K562 (cell line): ENCODE measurements at regions not wholly inside any gene's neighbourhood (a gene's known extent, or its start where the extent isn't known, plus 50 kb on each side); places are given as distances from the start of the nearest gene placed in this dataset.

Experiments used
- ATAC-seq: fragments of 200-7000 bp; cut with Tn5 transposase; 3 replicates; pipeline ENCODE4 v1.9.1; 2020; ENCODE audit warnings: moderate library complexity
- BruUV-seq: library from RNA; stranded (reverse); fragments of 400-500 nt; replicated peaks from 2 replicates; lab custom pipeline; 2021; lab: Mats Ljungman, UMichigan
- CTCF ChIA-PET: fragments of 300-600 bp; formaldehyde crosslinking; extraction: SDS; loops from one replicate; lab custom pipeline; 2021; ENCODE audit warnings: low intra/inter-chr PET ratio; lab: Yijun Ruan, JAX
- POLR2A ChIA-PET: fragments of 300-600, 350-650 bp; sonication (Branson Sonifier 250); formaldehyde crosslinking; extraction: SDS; loops from one replicate; lab custom pipeline; 2021; ENCODE audit warnings: antibody characterized with exemption, inconsistent platforms; lab: Yijun Ruan, JAX
- DNase-seq, 4 experiments: peaks; one replicate each; pipeline versions ENCODE4 v3.0.0 to v3.0.0-alpha.2; 2011 to 2018; ENCODE audit warnings: low spot score in 3 of 4, mixed read lengths in 3 of 4; ENCODE audit errors: extremely low read depth in 1 of 4
- FAIRE-seq: peaks from 2 replicates; lab custom pipeline; 2011; peaks lifted over from hg19 to GRCh38; lab: Jason Lieb, UNC
- H2AFZ ChIP-seq: 2 replicates; pipeline ENCODE4 v1.6.0; 2011; ENCODE audit warnings: low read depth, low read length, control low read depth, inconsistent platforms
- H3K27ac ChIP-seq: fragments of 200-600 bp; 3 replicates; pipeline ENCODE4 v1.8.0; 2011; ENCODE audit warnings: low read depth, mild to moderate bottlenecking, control low read depth, inconsistent platforms, low read length, moderate library complexity, mixed read lengths; ENCODE audit errors: extremely low read depth
- H3K27me3 ChIP-seq, 2 experiments: fragments of 300-600 bp in 1 of 2; 2 replicates in 1 of 2; 3 replicates in 1 of 2; pipeline versions ENCODE4 v1.6.0 to v1.8.0; 2011; ENCODE audit warnings: inconsistent platforms in 2 of 2, low read length in 2 of 2, mild to moderate bottlenecking in 1 of 2, mixed read lengths in 1 of 2, moderate library complexity in 1 of 2; ENCODE audit not compliant: control insufficient read depth in 2 of 2, insufficient read depth in 2 of 2
- H3K36me3 ChIP-seq: fragments of 300-600 bp; 3 replicates; pipeline ENCODE4 v1.8.0; 2011; ENCODE audit warnings: mild to moderate bottlenecking, low read length, inconsistent platforms; ENCODE audit not compliant: control insufficient read depth, insufficient read depth
- H3K4me1 ChIP-seq, 2 experiments: fragments of 200-600 bp in 1 of 2; replicated peaks in 1 of 2; 2 replicates in 1 of 2; 3 replicates in 1 of 2; pipeline versions ENCODE4 v1.5.1 to v1.8.0; 2011; ENCODE audit warnings: inconsistent platforms in 2 of 2, low read length in 2 of 2, mild to moderate bottlenecking in 1 of 2, mixed read lengths in 1 of 2, moderate library complexity in 1 of 2; ENCODE audit not compliant: control insufficient read depth in 2 of 2, insufficient read depth in 2 of 2
- H3K4me2 ChIP-seq: 2 replicates; pipeline ENCODE4 v1.6.1; 2011; ENCODE audit warnings: low read length, control low read depth, inconsistent platforms, mixed read lengths; ENCODE audit not compliant: insufficient read depth
- H3K4me3 ChIP-seq: fragments of 200-600 bp; sonication (generic), shearing (Covaris generic); 2 replicates; pipeline ENCODE4 v1.5.1; 2016; ENCODE audit warnings: control low read depth, inconsistent platforms
- H3K79me2 ChIP-seq: fragments of 200-600 bp; 3 replicates; pipeline ENCODE4 v1.8.0; 2011; ENCODE audit warnings: low read length, inconsistent platforms; ENCODE audit not compliant: control insufficient read depth, insufficient read depth
- H3K9ac ChIP-seq, 2 experiments: 2 replicates each; pipeline versions ENCODE4 v1.6.0 to v1.6.1; 2011; ENCODE audit warnings: low read depth in 2 of 2, low read length in 2 of 2, control low read depth in 1 of 2, inconsistent platforms in 1 of 2, mild to moderate bottlenecking in 1 of 2, mixed read lengths in 1 of 2; ENCODE audit not compliant: insufficient read depth in 1 of 2
- H3K9me1 ChIP-seq: one replicate; pipeline ENCODE4 v1.6.0; 2011; ENCODE audit warnings: inconsistent platforms, mild to moderate bottlenecking, low read length, moderate library complexity; ENCODE audit not compliant: control insufficient read depth, insufficient read depth
- H3K9me3 ChIP-seq: replicated peaks from 2 replicates; pipeline ENCODE4 v1.5.1; 2011; ENCODE audit warnings: low read depth, low read length, inconsistent platforms; ENCODE audit not compliant: control insufficient read depth, insufficient read depth
- H4K20me1 ChIP-seq: replicated peaks from 2 replicates; pipeline ENCODE4 v1.6.1; 2011; ENCODE audit warnings: low read length, inconsistent platforms, mixed read lengths; ENCODE audit not compliant: control insufficient read depth, insufficient read depth
- BCOR ChIP-seq: fragments of 450-650 bp; IDR thresholded peaks from 2 replicates; pipeline ENCODE4 v1.6.1; 2016
- CEBPB ChIP-seq: fragments of 450-650 bp; IDR thresholded peaks from 2 replicates; pipeline ENCODE4 v1.6.1; 2016; ENCODE audit warnings: missing genetic modification characterization, missing compliant biosample characterization
- ETV5 ChIP-seq: sonication (generic); formaldehyde crosslinking; IDR thresholded peaks from 2 replicates; pipeline ENCODE4 v1.4.0; 2020; ENCODE audit warnings: low read depth, mild to moderate bottlenecking, missing genetic modification reagents
- MED1 ChIP-seq: sonication (generic); formaldehyde crosslinking; IDR thresholded peaks from 2 replicates; pipeline ENCODE4 v1.8.1; 2023; ENCODE audit warnings: missing genetic modification reagents, borderline replicate concordance
- RFX5 ChIP-seq: IDR thresholded peaks from 2 replicates; pipeline ENCODE4 v1.6.1; 2011; ENCODE audit warnings: low read depth, mild to moderate bottlenecking, improper control_type of control experiment, low read length
- TOE1 ChIP-seq, 2 experiments: fragments of 450-650 bp in 1 of 2; sonication (generic) in 1 of 2; formaldehyde crosslinking in 1 of 2; IDR thresholded peaks; 2 replicates each; pipeline versions ENCODE4 v1.7.1 to v1.8.0; 2016 to 2022; ENCODE audit warnings: borderline replicate concordance in 2 of 2, mild to moderate bottlenecking in 2 of 2, antibody characterized with exemption in 1 of 2, inconsistent platforms in 1 of 2, low read depth in 1 of 2, missing genetic modification reagents in 1 of 2, moderate library complexity in 1 of 2
- YY1 ChIP-seq, 3 experiments: IDR thresholded peaks; 2 replicates each; pipeline ENCODE4 v1.6.1; 2011; ENCODE audit warnings: low read length in 2 of 3, mild to moderate bottlenecking in 2 of 3, moderate library complexity in 2 of 3, borderline replicate concordance in 1 of 3, control low read depth in 1 of 3, low read depth in 1 of 3; ENCODE audit not compliant: insufficient read depth in 3 of 3, insufficient replicate concordance in 2 of 3, control insufficient read depth in 1 of 3, insufficient read length in 1 of 3; ENCODE audit errors: extremely low read depth in 1 of 3
- WGBS: fragments of 100-300 bp; shearing (Covaris generic); methylation state at CpG from one replicate; pipeline ENCODE4 v1.1.6; 2016; ENCODE audit warnings: low coverage, mixed read lengths; ENCODE audit not compliant: insufficient coverage; ENCODE audit errors: missing lambda C conversion rate; 5-methylcytosine and 5-hydroxymethylcytosine counted together
- in situ Hi-C: fragments of 300-500 bp; cut with MboI; formaldehyde crosslinking; loops from 4 replicates; pipeline ENCODE4 v1.15.0; 2018; ENCODE audit warnings: inconsistent platforms, mixed read lengths
- intact Hi-C: fragments of 100-400 bp; cut with micrococcal nuclease; formaldehyde crosslinking; loops from 2 replicates; pipeline ENCODE4 v1.14.2; 2022

DNA sequence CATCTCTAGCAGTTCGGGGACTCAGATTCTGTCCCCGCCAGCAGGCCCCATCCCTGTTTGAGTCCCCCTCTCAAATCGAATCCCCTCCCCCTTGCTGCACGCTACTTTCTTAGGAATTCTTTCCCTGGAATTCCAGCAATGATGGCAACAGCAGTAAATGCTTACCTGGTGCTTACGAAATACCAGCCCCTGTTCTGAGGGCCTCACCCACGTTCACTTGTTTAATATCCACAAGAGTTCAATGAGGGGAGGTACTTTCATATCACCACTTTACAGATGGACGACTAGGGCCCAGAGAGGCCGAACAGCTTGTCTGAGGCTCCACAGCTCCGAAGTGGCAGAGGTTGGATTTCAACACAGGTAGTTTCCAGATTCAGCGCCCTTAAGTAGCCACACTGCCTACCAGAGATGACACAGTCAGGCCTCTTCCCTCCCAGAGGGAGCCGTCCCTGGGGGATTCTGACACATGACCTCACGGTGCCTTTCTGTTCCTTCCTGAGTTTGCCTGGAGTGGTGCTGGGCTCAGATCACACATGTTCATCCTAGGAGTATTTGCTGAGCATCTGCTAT, 120.7 kb upstream of the GSE1 start:
- in situ Hi-C loops (no loop called here), intact Hi-C loops (no loop called here)
- no peak overlapping the region for H3K4me3 ChIP-seq
- WGBS, result 75% methylated on average over 12 of the region's 12 CpGs
- DNase-seq (no peak), FAIRE-seq (peak; percentile 55), ATAC-seq (no peak)
- no peak for TF ChIP-seq TOE1 (IDR thresholded peaks at IDR 0.05; ENCODE audit: borderline replicate concordance)
- no peak for TF ChIP-seq TOE1 (CRISPR knock-in tag; IDR thresholded peaks at IDR 0.05; ENCODE audit: borderline replicate concordance, low read depth)
- TF ChIP-seq MED1 (CRISPR knock-in tag), result no peak
- TF ChIP-seq CEBPB, result peak; percentile 57; the same call in 1 of the 2 replicates
- TF ChIP-seq YY1 (IDR thresholded peaks at IDR 0.05; ENCODE audit: borderline replicate concordance in 1 of 3, control insufficient read depth in 1 of 3, extremely low read depth in 1 of 3, insufficient read depth in 3 of 3, insufficient read length in 1 of 3, insufficient replicate concordance in 2 of 3, low read depth in 1 of 3, low read length in 2 of 3), result no peak
- TF ChIP-seq RFX5, result no peak
- 0 out of 2 replicates have a peak, but pooled peaks have one; percentile 27 for TF ChIP-seq ETV5 (CRISPR knock-in tag)
- TF ChIP-seq BCOR, result 0 out of 2 replicates have a peak, but pooled peaks have one; percentile 27
- no peak overlapping the region for H2AFZ ChIP-seq
- no peaks in the 10 kb centered on the region for H3K9me3 ChIP-seq
- peak overlapping the region in 1 of 2 experiments; percentile 74; a peak in 1 of 4 replicates for H3K9ac ChIP-seq
- H4K20me1 ChIP-seq, result peaks cover 8% of the 10 kb centered on the region
- no peak overlapping the region for H3K27ac ChIP-seq
- H3K4me1 ChIP-seq, result peaks cover 18 to 52% of the 10 kb centered on the region in 2 experiments
- CTCF ChIA-PET, result no interaction called here
- POLR2A ChIA-PET, result interaction anchor here (0.8 to 1.0 kb wide), 3 partner anchors 26 to 44 kb away, joined by 3 to 4 read pairs (median 3); no protein-coding TSS in a partner anchor
- H3K4me2 ChIP-seq, result no peak overlapping the region
- H3K27me3 ChIP-seq, result no peaks in the 10 kb centered on the region
- BruUV-seq, result no TSS peak
- H3K79me2 ChIP-seq, result peaks cover 36% of the 10 kb centered on the region
- H3K36me3 ChIP-seq, result peaks cover 3% of the 10 kb centered on the region; the same call in 1 of the 3 replicates
- H3K9me1 ChIP-seq, result no peaks in the 10 kb centered on the region
